ENCODE measurements at regions not wholly inside any gene's neighbourhood (a gene's known extent, or its start where the extent isn't known, plus 50 kb on each side); places are given as distances from the start of the nearest gene placed in this dataset.

- no peak for TF ChIP-seq CTCF (IDR thresholded peaks at IDR 0.05; ENCODE audit: insufficient read depth, low read length, poor library complexity, severe bottlenecking)
- no peak for TF ChIP-seq EZH2phosphoT487 (conservative IDR thresholded peaks at IDR 0.05; ENCODE audit: low read length)
These were observed 366.4 kb downstream of the ETNK1 start for GRCh38 chr12:22991250-22991844.
